ENCODE measurements at regions not wholly inside any gene's neighbourhood (a gene's known extent, or its start where the extent isn't known, plus 50 kb on each side); places are given as distances from the start of the nearest gene placed in this dataset.

GRCh38 chr7:79781716-79782115 lies 328.2 kb upstream of the MAGI2 start:
- Mint-ChIP-seq H3K27me3 (ENCODE audit: low read depth) (no peaks in the 10 kb centered on the region), H3K27ac (no peak overlapping the region), H3K4me3 (no peak overlapping the region), H3K36me3 (no peaks in the 10 kb centered on the region), H3K4me1 (no peaks in the 10 kb centered on the region), H3K9me3 (peaks cover 4% of the 10 kb centered on the region; the same call in 1 of the 2 replicates)
- ChIA-PET POLR2A (interaction anchor here (0.6 kb wide), 1 partner anchor 554 kb away, joined by 3 read pairs; no protein-coding TSS in a partner anchor), CTCF (no interaction called here)
- TF ChIP-seq FOXJ3 (CRISPR knock-in tag; IDR thresholded peaks at IDR 0.05; ENCODE audit: borderline replicate concordance) (no peak), ZNF416 (CRISPR knock-in tag; IDR thresholded peaks at IDR 0.05) (no peak), PRDM15 (CRISPR knock-in tag; IDR thresholded peaks at IDR 0.05) (no peak), IRF2 (CRISPR knock-in tag; IDR thresholded peaks at IDR 0.05; ENCODE audit: borderline replicate concordance, low read depth) (no peak), NFATC4 (CRISPR knock-in tag; IDR thresholded peaks at IDR 0.05) (no peak), NFYB (CRISPR knock-in tag; conservative IDR thresholded peaks at IDR 0.05; ENCODE audit: low read depth) (no peak), ATF6 (CRISPR knock-in tag; IDR thresholded peaks at IDR 0.05) (no peak), E2F5 (CRISPR knock-in tag; IDR thresholded peaks at IDR 0.05) (no peak), ZBTB21 (CRISPR knock-in tag; IDR thresholded peaks at IDR 0.05; ENCODE audit: borderline replicate concordance) (no peak), FOXK1 (CRISPR knock-in tag; IDR thresholded peaks at IDR 0.05) (no peak), ZNF423 (CRISPR knock-in tag; IDR thresholded peaks at IDR 0.05) (no peak), GTF2I (CRISPR knock-in tag; conservative IDR thresholded peaks at IDR 0.05) (no peak), GRHL2 (CRISPR knock-in tag; IDR thresholded peaks at IDR 0.05; ENCODE audit: insufficient replicate concordance, severe bottlenecking) (no peak), ATF1 (CRISPR knock-in tag; IDR thresholded peaks at IDR 0.05) (no peak), JUN (CRISPR knock-in tag; IDR thresholded peaks at IDR 0.05) (no peak), NR1H2 (CRISPR knock-in tag; IDR thresholded peaks at IDR 0.05) (no peak)
- DNase-seq (ENCODE audit: low spot score) (no peak), ATAC-seq (no peak)

GRCh38 chr7:79778786-79779770 lies 325.6 kb upstream of the MAGI2 start:
- DNase-seq (ENCODE audit: low spot score) = no peak
- H3K27me3 Mint-ChIP-seq (ENCODE audit: low read depth) = no peaks in the 10 kb centered on the region
- H3K36me3 Mint-ChIP-seq = no peaks in the 10 kb centered on the region
- H3K4me3 Mint-ChIP-seq = no peak overlapping the region
- no peak for ATAC-seq
- CTCF ChIA-PET = no interaction called here
- POLR2A ChIA-PET = no interaction called here
- no peaks in the 10 kb centered on the region for H3K4me1 Mint-ChIP-seq
- no peak overlapping the region for H3K27ac Mint-ChIP-seq
- peaks cover 3% of the 10 kb centered on the region; the same call in 1 of the 2 replicates for H3K9me3 Mint-ChIP-seq
- no peak for TF ChIP-seq SMAD3 (CRISPR knock-in tag; IDR thresholded peaks at IDR 0.05; ENCODE audit: borderline replicate concordance)
- TF ChIP-seq ZNF423 (CRISPR knock-in tag; IDR thresholded peaks at IDR 0.05) = no peak
- TF ChIP-seq PREB (CRISPR knock-in tag; IDR thresholded peaks at IDR 0.05; ENCODE audit: borderline replicate concordance) = no peak
- no peak for TF ChIP-seq IRF1 (CRISPR knock-in tag; IDR thresholded peaks at IDR 0.05)
- no peak for TF ChIP-seq AR (CRISPR knock-in tag; IDR thresholded peaks at IDR 0.05)
- no peak for TF ChIP-seq MYBL2 (CRISPR knock-in tag; IDR thresholded peaks at IDR 0.05)
- no peak for TF ChIP-seq MXD4 (CRISPR knock-in tag; IDR thresholded peaks at IDR 0.05; ENCODE audit: borderline replicate concordance)
- no peak for TF ChIP-seq FOXJ3 (CRISPR knock-in tag; IDR thresholded peaks at IDR 0.05; ENCODE audit: borderline replicate concordance)
- no peak for TF ChIP-seq TCF7 (CRISPR knock-in tag; IDR thresholded peaks at IDR 0.05; ENCODE audit: low read depth)
